Right hindlimb (tissue), 1 donor: ENCODE measurements at regions not wholly inside any gene's neighbourhood (a gene's known extent, or its start where the extent isn't known, plus 50 kb on each side); places are given as distances from the start of the nearest gene placed in this dataset.

Experiments
- DNase-seq: peaks from one replicate; pipeline ENCODE4 v3.0.0-alpha.2; 2018

- no peak for DNase-seq
Observed at GRCh38 chr6:74161380-74161779, 465.4 kb downstream of the CD109 start.

- DNase-seq, result no peak
Observed at GRCh38 chr6:74152096-74152675, 456.2 kb downstream of the CD109 start.

DNA sequence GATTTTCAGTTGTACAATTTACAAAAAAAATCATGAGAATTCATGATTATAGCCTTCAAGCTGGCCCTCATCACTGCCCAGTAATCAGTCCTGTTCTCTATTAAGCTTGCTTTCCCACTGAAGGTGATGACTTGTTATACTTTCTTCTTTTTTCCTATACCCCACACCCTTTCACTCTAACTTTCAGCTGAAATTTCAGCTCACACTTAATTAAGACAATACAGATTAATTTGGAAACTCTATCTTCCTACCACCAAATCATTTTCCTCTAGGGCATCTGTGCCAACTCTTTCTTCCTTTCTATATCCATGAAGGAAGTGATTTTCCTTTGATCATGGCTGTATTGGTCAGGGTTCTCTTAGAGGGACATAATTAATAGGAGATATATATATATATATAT is 449.9 kb downstream of the CD109 start:
- DNase-seq, result no peak

- DNase-seq, result no peak
Observed at GRCh38 chr6:74137911-74138310, 441.9 kb downstream of the CD109 start.

GRCh38 chr6:74134327-74134726 is 438.3 kb downstream of the CD109 start:
- DNase-seq, result no peak

DNA sequence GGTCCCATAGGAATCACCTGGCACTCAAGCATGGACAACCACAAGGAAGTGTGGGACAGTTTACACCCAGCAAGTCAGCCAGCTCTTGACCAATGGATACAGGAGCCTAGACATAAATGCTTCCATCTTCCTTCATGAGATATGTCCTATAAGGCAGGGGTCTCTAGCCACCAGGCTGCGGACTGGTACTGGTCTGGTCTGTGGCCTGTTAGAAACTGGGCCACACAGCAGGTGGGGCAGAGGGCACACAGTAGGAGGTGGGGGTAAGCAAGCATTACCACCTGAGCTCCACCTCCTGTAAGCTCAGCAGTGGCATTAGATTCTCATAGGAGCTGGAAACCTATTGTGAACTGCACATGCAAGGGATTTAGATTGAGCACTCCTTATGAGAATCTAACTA is 437.1 kb downstream of the CD109 start:
- DNase-seq, result no peak

DNA sequence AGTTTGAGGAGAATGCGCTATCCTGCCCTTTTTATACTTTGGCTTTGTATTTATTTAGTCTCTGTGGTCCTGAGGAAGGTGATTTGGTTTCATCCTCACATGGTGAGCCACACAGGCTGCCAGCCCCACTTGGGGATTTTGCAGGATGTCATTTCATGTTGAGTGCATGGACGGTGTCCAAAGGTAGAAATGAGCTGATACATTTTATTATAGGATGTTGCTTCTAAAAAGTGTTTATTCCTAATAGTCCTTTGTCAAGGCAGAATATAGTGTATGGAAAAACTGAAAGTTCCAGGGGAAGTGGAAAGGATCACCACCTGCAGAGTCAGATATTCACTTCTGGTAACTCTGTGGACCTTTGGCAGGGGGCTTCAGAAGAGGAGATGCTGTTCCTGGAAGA is 434.6 kb downstream of the CD109 start:
- no peak for DNase-seq

DNA sequence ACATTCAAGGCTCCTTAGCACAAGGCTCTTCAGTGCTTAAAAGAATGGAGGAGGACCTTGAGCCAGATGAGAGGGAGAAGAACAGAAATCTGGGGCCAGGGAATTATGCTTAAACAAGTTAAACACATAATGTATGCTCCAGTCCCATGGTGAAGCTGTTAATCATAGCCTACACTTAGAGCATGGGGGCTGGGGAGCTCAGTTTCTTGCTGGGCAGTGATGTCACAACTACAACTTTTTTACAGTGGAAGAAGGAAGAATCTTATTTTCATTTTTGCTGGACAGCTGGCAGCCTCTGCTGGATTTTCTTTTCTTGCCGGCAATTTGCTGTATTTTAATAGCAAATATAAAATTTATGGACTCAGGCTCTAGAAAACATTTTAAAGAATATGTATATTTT is 432.5 kb downstream of the CD109 start:
- DNase-seq, result peak; percentile 38

DNA sequence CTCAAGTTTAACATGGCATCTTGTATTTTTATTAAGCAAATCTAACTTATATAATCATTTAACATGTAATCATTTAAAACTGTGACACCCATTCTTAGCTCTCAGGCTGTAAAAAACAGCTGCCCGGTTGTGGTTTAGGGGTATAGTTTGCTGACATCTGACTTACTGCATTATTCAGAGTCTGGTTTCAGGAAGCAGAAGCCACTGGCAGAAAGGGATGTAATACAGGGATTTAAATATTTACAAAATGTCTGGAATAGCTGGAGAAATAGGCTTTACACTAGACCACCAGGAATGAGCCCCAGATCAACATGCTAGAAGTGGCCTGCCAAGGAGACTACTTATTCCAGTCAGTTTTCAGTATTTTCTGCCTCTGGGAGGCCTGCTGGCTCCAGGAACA is 421.1 kb downstream of the CD109 start:
- no peak for DNase-seq

GRCh38 chr6:74115674-74116073 is 419.7 kb downstream of the CD109 start:
- no peak for DNase-seq

DNA sequence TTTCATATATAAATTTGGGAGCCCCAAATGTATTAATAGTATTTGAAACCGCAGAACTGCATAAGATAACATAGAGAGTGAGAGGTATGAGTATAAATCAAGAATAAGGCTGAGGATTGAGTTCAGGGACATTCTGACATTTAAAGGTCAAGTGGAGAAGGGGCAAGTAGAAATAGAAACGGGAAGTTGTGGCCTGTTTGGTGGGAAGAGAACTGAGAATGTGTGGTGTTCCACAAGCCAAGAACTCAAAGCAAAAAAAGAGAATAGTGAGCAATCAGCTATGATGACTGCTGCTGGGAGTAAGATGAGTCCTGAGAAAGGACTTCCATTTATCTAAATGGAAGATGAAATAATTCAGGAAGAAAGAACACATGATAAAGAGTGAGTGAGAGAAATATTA is 418.4 kb downstream of the CD109 start:
- DNase-seq, result no peak

DNA sequence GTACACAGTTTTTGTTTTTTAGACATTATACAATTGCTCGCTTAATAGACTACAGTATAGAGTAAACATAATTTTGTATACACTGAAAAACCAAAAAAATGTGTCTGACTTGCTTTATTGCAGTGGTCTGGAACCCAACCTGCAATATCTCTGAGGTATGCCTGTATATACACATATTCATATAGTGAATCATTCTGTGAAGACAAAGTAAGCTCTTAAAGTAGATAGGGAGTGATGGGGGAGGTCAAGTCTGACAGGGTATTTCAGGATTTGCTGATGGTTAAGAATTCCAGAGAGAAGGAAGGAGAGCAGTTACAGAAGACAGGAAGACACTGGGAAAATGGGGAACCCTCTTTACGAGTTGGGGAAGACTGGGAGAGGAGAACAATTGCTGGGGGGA is 417.9 kb downstream of the CD109 start:
- DNase-seq, result no peak

DNA sequence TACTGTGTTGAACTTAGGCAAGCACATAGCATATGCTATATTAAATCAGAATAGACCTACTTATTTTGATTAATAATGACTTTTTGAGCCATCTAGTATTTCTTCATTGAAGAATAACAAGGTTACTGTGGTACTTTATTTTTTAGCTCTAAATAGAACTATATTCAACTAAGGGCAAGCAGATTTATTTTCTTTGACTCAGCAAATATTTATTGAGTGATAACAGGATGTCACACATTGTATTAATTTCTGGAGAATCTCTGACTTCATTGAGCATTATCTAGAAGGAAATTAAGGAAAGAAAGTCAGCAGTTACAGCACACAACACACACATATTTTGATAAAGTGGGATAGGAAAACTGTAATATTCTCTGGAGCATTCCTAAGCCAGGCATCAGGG is 407.4 kb downstream of the CD109 start:
- DNase-seq, result no peak

DNA sequence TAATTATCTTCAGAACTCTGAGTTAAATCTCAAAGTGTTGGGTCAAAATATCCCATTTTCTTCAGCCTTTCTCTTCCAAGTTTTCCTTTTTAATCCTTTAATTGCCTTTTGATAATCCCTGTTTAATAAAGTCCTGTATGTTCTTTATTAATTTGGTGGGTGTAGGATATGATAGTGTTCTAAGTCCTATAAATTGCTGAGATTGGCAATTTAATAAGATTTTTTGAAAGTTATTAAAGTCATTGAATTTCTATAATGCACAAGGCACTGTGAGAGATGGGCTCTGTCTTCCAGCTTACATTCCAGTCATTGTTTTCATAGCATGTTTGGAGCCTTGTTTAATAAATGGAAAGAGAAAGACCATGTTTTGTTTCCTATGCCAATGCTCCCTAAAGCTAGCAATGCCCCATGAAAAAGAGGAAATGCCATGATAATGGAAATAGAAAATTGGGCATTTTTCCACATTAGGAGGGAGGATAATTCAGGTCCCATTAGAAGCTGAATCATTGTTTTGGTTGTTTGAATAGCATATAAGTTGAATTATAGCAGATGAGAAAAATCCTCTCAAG is 404.8 kb downstream of the CD109 start:
- DNase-seq, result no peak

GRCh38 chr6:74096329-74096728 is 400.3 kb downstream of the CD109 start:
- no peak for DNase-seq

DNA sequence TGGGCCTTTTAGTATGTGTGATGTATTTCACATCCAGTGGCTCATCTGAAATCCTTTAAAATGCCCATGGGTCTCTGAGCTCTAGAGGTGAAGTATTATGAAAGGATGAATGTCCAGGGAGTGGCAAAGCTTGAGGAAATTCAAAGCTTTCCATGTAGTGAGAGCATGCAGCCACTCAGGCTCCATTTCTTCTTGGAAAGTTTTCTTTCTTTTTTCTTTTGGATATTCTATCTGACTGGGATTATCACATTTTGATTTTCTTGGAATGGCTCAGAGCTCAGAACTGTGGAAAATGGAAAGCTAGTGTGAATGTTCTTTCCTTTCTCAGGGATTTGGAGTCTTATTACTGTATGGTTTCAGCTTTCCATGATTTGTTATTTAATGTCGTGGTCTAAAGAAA is 397.4 kb downstream of the CD109 start:
- DNase-seq, result no peak

- DNase-seq, result no peak
Observed at GRCh38 chr6:74091794-74092157, 395.8 kb downstream of the CD109 start.

DNA sequence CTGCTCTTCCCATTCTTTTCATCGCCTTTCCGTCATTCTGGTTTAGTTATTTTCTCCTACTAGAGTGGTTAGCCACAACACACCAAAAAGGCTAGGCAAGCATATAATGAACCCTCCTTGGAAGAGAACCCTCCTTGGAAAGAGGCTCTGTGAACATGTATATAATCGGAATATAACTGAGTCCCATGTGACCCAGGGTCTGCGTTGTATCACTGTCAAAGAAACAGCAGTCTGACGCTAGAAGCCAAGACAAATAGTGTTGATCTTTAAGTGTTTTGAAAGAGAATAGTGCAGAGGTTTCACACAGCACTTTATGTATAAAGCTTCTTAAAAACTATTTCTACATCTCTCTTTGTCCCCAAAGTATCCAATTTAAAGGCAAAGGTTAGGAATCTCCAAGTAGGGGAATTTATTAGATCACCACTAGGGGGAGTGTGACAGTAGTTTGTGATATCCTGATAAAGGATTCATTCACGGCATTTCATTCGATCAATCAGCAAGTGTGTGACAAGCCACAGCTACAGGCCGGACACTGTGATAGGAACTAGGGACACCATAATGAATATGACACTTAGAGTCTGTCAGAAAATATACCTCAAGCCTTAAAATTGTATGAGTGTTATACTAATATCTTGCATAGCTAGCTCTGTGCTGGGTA is 395.3 kb downstream of the CD109 start:
- DNase-seq, result peak; percentile 71

- no peak for DNase-seq
Observed at GRCh38 chr6:74087899-74088298, 391.9 kb downstream of the CD109 start.

- no peak for DNase-seq
Observed at GRCh38 chr6:74075896-74076295, 379.9 kb downstream of the CD109 start.

GRCh38 chr6:74075323-74075722 is 379.3 kb downstream of the CD109 start:
- DNase-seq, result peak; percentile 79

- DNase-seq, result no peak
Observed at GRCh38 chr6:74074645-74075044, 378.6 kb downstream of the CD109 start.

GRCh38 chr6:74073999-74074398 is 378.0 kb downstream of the CD109 start:
- DNase-seq, result peak; percentile 35

- no peak for DNase-seq
Observed at GRCh38 chr6:74073429-74073828, 377.4 kb downstream of the CD109 start.

GRCh38 chr6:74071214-74071613 is 375.2 kb downstream of the CD109 start:
- DNase-seq, result no peak
